HG02678 (cell line): ENCODE measurements at regions not wholly inside any gene's neighbourhood (a gene's known extent, or its start where the extent isn't known, plus 50 kb on each side); places are given as distances from the start of the nearest gene placed in this dataset.
"Not testable (repeated sequence)": the region's sequence is repeated elsewhere in the genome, so short reads cannot be mapped to it uniquely, and the experiment has no call there.

Experiments used
- ATAC-seq: cut with Tn5 transposase; IDR thresholded peaks from one replicate; pipeline ENCODE4 v1.9.1; 2021; ENCODE audit warnings: mild to moderate bottlenecking, moderate library complexity; ENCODE audit not compliant: unreplicated experiment

DNA sequence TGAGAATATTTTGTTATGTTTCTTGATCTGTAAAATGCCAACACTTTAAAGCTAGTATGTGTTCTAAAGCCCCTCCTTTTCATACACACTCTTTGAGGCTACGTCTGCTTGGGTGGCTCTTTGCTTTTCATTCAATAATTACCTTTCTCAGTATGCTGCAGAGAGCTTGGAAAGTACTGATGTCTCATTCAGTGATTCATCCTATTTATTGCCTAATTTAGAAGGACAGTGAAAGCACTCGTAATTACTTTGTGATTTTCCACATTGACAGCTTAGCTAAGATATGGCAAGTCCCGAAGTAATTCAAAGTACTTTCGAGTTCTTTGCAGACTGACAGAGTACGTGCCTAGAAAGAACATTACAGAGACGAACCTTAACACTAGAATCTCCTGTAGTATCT, 57.2 kb downstream of the BMP15 start:
- no peak for ATAC-seq

DNA sequence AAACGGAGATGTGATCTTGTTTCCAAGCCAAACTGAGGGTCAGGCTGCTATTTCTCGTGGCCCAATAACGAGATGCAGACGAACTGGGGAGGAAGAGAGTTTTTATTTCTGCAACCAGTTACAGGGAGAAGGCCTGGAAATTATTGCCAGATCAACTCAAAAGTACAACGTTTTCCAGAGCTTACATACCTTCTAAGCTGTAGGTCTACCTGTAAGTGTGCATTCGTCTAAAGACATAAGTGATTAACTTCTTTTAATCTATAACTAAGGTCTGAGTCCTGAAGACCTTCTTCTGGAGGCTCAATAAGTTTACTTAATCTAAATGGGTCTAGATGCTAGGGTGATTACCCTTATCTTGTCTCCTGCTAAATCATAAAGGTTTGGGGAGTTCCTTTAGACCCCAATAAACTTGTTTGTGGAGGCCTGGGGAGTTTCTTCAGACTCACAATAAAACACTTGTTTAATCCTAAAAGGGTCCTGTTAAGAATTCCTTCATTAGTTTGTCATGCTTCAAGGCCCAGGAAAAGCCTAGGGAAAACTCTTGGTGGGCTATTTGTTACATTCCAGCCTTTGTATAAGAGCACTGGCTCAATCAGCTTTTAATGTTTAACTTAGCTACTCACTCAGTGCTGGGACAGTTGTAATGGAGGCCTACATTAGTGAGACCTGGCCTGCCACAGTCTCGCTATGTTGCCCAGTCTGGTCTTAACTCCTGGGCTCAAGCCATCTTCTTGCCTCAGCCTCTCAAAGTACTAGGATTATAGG, 58.5 kb downstream of the BMP15 start:
- ATAC-seq, result not testable (repeated sequence)

DNA sequence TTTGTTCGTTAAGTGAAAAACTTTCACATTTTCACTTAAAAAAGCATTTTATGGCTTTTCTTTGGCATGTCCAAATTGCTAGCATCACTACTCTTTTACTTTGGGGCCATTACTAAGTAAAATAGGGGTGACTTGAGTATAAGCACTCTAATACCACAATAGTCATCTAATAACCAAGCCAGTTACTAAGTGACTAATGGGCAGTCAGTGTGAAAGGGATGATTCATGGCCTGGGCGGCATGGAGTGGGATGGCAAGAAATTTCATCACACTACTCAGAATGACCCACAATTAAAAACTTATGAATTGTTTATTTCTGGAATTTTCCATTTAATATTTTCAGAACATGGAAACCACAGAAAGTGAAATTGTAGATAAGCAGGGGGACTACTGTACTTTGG, 60.9 kb downstream of the BMP15 start:
- ATAC-seq, result no peak

DNA sequence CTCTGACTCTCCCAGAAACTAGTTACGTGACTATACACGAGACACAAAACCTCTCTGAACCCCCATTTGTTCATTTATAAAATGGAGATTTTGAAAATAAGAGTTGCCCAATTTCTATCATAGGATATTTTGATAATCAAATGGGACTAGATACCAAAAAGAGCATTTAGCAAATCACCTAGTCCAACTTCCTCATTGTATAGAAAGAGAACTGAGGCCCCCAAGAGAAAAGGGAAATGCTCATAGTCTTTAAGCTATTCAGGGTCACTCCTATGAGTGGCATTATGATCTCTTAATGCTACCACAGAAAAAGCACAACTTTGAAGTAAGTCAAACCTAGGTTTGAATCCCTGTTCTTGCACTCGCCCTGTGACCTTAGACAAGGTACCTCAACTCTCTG, 62.7 kb downstream of the BMP15 start:
- ATAC-seq, result no peak

DNA sequence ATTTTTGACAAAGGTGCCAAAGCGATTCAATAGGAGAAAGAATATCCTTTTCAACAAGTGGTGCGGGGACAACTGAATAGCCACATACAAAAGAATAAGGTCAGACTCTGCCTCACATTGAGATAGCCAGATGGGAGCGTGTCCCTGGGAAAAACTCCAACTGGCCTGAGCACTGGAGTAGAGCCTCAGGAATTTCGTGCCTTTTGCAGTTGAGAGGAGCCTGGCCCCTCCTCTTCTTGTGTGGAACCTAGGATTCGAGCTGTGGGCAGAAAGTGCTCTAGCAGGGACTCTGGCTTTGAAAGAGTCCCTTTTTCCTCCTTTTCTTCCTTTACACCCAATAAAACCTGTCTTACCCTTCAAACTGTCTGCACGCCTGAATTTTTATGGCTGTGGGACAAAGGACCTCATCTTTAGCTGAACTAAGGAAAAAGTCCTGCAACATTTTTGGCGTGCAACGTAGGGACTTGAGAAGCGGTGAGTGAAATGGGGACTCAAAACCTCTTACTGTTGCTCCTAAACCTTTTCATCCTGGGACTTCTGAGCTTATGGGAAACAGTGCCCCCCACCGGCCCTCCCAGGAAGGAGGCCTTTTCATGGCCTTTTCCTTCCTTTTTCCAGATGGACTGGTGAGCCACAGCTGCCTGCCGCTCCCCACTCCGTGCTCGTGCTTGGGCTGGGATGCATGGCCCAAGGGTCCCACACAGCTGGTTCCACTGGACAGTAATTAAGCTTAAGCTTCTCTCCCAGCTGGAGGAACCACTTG, 68.6 kb downstream of the BMP15 start:
- no peak for ATAC-seq

DNA sequence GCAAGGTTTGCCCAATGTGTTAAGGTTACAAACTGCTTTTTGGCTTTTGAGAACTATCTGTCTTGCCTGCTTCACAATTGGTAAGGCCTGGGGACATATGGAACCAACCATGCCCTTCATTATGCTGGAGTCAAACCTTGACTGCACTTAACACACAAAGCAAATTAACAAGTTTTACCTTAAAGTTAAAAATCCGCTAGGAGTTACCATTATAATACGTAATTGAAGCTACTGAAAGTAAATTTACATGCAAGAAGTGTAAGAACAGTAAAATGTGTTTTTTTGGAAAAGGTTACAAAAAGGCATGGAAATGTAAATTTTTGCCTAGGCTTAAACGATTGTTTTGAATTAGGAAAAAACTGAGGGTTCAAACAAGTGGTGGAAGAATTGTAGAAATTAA, 69.7 kb downstream of the BMP15 start:
- no peak for ATAC-seq

DNA sequence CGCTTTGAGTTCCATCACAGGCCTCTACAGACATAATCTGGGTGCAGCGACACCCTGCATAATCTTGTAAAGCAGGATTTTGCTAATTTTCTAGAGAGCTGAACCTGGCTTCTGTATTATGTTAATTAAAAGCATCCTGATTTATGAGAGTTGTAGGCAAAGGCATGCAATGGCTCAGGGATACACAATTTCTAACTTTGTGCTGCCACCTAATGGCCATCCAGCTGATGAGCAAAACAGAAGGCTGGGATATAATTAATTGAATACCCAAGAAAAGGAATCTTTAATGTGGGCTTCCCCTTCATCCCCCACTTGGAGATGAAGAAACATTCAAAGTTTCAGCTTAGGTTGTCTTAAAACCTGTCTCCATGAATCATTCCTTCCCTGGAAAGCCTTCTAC, 78.1 kb downstream of the BMP15 start:
- ATAC-seq, result no peak

DNA sequence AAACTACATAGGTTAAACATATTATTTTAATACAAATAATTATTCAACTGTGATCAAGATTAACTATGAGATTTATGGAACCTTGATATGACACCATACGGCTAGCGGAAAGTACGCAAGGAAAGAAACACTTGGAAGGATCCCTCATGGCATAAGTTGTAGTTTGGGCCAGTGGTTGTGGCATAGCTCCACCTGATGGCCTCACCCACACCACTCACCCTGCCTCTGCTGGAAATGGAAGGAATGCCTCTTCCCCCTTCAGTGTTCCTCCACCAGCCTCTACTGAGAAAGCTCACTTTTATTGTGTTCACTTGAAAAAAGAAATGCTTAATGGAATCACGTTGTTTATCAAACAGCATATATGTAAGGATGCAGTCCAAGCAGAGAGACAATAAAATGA, 86.4 kb downstream of the BMP15 start:
- ATAC-seq, result no peak

DNA sequence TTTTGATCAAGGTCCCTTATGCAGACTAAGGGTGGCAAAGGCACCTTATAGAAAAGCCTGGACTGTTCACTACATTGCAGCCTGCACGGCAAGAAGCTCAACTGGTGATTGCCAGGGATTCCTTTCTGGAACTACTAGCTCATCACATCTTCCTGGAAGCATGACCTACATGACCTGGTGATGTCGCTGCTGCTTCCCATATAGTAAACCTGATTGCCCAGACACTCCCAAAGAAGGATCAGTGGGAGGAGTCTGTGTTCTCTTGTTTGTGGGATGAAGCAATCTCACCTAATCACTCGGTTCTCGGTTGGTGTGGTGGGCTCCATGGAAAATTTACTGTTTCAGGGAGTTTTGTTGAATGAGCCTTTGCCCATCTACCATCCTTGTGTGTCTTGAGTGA, 89.8 kb downstream of the BMP15 start:
- not testable (repeated sequence) for ATAC-seq

DNA sequence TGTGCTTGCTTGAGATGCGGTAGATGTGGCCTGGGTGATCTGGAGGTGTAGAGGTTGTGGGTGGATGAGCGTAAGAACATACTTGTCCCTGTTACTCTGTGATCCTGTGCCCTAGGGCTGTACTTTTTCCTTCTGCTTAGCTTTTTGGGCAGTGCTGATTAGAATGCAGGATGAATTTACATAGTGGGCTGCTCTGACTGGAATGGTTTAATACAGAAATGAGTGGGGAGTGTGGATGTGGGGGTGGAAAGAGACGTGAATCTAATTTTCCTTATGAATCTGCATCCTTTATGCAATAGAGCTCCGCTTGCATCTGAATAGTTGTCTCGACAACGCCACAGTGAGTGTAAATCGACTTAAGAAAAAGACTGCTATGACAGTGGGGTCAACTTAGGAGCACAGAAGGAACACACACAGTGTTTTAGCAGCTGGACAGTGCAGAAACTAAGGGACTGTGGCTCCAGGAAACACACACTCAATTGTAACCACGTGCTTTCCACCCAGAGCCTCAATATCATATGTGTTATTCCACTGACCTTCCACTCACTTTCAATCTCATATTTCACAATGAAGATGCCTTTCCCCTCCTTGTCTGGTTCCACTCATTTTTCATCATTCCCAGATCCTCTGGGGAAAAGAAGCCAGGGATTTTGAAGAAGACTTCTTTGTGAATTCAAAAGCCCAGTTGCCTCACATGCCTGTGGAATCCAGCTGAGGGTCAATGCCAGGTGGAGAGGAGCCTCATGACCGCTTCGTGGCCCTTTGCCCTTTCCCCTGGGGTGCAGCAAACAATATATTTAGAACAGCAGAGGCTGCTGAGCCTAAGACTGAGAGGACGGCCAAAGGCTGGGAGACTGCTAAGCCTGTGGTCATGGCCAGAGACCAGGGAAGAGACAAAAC, 91.4 kb downstream of the BMP15 start:
- ATAC-seq, result not testable (repeated sequence)

DNA sequence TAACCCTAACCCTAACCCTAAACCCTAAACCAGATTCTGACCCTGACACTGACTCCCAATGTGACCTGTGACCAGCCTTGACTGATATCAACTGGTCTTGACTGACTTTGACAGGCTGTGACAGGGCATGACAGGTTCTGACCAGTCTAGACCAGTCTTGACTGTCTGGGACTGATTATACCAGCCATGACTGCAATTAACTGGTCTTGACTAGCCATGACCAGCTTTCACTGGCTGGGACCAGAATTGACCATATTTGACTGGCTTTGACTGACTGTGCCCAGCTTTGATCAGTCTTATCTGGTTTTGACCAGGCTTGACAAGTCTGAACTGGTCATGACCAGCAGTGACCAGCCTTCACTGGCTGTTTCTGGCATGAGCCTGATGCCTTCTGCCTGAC, 95.5 kb downstream of the BMP15 start:
- no peak for ATAC-seq

DNA sequence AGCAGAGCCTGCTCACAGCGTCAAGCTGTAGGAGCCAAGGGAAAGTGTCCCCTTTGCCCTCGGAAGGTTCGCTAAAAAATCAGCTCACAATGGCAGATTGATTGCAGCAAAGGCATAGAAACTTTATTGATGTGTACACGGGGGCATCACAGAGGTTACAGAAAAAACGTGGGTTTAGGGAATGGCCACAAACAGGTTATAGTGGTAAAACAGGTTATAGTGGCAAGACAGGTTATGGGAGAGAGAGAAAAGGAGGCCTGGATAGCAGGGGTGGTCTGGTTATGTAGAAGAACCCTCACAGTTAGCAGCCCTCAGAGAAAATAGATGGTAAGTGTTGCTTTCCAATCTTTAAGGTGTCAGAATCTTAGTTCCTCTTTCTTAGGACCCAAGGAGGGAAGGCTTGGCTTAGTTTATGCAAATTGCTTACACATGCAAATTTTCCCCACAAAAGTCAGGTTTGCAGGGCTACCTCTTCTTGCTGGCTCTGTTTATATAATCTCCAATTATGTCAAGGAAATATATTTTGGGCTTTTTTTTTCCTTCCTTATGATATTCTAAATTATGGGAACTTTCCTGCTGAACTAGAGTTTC, 113.7 kb downstream of the BMP15 start:
- no peak for ATAC-seq

DNA sequence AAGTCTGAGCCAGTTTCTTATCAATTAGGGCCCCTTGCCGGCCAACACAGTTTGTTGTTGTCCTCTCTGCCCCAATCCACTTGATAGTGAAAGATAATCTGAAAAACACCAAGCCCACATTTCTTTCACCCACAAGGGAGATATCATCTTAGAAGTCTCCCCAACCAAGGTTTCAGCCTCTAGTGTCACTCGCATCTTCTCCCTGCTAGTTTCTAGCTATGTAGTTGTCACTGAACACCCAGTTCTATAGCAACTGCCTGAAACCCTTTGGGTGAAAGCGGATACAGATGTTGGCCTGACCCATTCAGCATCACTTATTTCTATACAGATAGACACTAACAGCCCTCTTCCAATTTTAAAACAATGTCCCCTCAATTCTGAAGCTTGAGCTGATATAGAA, 116.3 kb downstream of the BMP15 start:
- no peak for ATAC-seq

DNA sequence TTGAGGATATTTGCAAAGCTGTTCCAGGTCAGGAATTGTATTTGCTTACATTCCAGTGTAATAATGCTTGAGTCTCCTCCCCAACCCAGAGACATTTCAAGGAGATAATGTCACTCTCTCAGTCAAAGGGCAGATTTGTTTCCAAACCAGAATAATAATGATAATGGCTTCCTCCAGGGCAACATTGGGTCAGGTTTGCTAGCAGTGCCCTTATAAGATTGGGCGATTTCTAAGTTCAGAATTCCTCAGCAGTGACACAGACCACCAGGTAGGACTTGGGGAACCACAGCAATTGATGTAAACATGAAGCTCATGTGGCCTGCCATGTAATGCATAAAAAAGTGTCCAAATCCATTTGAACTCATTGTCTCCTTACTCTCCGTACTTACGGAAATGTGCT, 125.2 kb downstream of the BMP15 start:
- ATAC-seq, result no peak

DNA sequence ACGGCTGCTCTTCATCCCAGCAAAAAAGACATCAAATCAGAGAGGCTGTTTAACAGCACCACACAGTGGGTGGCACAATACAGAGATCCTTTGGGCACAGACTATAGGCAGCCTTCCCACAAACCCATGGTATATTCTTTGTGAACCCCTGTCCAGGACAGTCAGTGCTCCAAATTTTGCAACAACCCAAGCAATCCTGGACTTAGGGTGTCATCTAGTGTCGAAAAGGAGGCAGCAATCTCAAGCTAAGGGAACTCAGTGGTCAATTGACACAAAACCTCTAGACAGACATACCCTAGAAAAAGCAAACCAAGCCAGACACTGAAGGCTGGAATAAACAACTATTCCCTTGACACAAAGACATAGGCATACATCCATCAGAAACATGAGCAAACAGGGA, 137.4 kb downstream of the BMP15 start:
- ATAC-seq, result no peak

DNA sequence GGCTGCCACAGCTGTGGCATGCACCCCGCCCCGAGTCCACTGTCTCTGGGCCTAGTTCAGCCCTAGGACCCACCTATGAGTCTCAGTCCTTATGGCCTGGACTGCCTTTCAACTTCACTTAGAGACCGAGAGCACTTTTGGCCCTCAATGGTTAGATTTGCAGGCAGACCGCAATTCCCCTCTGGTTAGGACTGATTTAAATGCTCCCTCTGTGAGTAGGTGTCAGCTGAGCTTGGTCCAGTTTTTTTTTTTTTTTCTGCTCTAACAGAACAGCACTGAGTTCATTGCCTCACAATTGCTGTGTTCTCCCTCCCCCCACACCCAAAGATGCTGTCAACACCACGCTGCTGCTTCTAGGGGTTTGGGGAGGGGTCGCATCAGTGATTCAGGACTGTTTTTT, 143.2 kb downstream of the BMP15 start:
- ATAC-seq, result no peak

DNA sequence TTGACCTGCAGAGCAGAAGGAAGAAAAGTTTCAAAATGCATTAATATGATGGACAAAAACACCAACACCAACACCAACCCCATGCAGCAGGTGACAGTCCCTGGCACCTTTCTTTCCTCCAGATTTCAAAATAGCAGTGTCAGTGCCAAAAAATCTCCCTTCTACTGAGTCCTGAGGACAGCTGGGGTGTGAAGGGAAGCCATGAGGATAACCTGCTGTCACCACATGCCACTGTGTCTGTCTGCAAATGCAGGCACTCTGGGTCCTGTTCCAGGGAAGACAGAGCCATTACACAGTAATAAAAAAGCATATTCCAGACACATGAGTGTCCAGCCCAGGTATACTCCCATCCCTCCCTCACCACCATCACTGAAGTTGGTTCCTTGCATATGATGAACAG, 187.5 kb downstream of the BMP15 start:
- no peak for ATAC-seq

DNA sequence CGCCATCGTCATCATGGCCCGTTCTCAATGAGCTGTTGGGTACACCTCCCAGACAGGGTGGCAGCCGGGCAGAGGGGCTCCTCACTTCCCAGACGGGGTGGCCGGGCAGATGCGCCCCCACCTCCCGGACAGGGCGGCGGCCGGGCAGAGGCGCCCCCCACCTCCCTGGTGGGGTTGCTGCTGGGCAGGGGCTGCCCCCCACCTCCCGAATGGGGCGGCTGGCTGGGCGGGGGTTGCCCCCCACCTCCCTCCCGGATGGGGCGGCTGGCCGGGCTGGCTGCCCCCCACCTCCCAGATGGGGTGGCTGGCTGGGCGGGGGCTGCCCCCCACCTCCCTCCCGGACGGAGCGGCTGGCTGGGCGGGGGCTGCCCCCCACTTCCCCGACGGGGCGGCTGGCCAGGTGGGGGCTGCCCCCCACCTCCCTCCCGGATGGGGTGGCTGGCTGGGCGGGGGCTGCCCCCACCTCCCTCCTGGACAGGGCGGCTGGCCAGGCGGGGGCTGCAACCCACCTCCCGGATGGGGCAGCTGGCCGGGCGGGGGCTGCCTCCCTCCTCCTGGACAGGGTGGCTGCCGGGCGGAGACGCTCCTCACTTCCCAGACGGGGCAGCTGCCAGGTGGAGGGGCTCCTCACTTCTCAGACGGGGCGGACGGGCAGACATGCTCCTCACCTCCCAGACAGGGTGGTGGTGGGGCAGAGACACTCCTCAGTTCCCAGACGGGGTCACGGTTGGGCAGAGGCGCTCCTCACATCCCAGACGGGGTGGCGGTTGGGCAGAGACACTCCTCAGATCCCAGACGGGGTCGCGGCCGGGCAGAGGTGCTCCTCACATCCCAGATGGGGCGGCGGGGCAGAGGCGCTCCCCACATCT, 208.8 kb downstream of the BMP15 start:
- not testable (repeated sequence) for ATAC-seq

DNA sequence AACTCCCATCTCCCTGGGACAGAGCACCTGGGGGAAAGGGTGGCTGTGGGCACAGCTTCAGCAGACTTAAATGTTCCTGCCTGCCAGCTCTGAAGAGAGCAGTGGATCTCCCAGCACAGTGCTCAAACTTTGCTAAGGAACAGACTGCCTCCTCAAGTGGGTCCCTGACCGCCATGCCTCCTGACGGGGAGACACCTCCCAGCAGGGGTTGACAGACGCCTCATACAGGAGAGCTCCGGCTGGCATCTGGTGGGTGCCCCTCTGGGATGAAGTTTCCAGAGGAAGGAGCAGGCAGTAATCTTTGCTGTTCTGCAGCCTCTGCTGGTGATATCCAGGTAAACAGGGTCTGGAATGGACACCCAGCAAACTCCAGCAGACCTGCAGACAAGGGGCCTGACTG, 206.9 kb upstream of the NUDT10 start:
- ATAC-seq, result not testable (repeated sequence)

DNA sequence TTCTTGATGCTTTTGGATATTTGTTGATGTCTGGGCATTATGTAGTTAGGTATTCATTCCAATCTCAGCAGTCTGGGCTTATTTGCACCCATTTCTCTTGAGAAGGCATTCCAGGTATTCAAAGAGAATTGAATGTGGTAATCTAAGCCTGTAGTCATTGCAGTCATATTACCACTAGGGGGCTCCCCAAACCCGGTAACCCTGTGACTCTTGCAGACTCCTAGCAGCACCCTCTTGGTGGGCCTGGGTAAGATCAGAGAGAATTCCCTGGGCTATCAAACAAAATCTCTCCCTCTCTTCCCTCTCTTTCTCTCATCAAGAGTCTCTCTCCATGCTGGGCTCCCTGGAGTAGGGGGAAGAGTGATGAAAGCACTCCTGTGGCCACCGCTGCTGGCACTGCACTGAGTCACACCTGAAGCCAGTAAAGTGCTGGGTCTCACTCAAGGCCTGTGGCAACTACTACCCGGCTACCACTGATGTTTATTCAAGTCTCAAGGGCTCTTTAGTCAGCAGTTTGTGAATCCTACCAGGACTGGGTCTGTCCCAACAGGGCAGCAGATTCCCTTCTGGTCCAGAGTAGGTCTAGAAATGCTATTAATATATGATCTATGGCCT, 187.7 kb upstream of the NUDT10 start:
- ATAC-seq, result peak; percentile 60
